Lower leg skin (tissue), 3 donors: ENCODE measurements at regions not wholly inside any gene's neighbourhood (a gene's known extent, or its start where the extent isn't known, plus 50 kb on each side); places are given as distances from the start of the nearest gene placed in this dataset.

Source experiments
- CTCF ChIP-seq, 3 donors: fragments of 450-650 bp; IDR thresholded peaks; one replicate each; pipeline ENCODE4 v1.5.1; 2016; ENCODE audit warnings: antibody characterized with exemption in 3 of 3, mild to moderate bottlenecking in 3 of 3, moderate library complexity in 2 of 3
- POLR2A ChIP-seq, 2 donors: fragments of 450-650 bp; IDR thresholded peaks; one replicate each; pipeline ENCODE4 v1.6.1; 2016 to 2017; ENCODE audit warnings: antibody characterized with exemption in 2 of 2, mild to moderate bottlenecking in 1 of 2, moderate library complexity in 1 of 2

DNA sequence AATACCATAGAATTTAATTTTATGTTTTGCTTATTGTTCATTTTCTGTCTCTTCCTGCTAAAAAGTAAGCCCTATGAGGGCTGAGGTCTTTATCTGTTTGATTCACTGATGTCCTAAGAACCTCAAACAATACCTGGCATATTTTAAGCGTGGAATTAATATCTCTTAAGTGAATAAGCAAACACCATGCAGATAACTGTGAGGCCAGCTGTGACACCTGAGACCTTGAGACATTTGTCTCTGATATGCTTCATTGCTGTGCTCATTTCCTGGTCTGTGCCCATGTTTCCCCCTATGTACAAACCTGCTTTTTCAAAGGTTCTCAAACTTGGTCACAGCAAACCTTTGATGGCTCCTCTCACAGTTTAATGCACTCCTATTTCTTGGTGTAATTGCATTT, 254.6 kb downstream of the COG6 start:
- TF ChIP-seq POLR2A (IDR thresholded peaks at IDR 0.05) (no peak), CTCF (IDR thresholded peaks at IDR 0.05) (no peak)
